ENCODE measurements at regions not wholly inside any gene's neighbourhood (a gene's known extent, or its start where the extent isn't known, plus 50 kb on each side); places are given as distances from the start of the nearest gene placed in this dataset.
A peak's percentile ranks its signal among the peaks of the same experiment; 100 is the strongest.

DNA sequence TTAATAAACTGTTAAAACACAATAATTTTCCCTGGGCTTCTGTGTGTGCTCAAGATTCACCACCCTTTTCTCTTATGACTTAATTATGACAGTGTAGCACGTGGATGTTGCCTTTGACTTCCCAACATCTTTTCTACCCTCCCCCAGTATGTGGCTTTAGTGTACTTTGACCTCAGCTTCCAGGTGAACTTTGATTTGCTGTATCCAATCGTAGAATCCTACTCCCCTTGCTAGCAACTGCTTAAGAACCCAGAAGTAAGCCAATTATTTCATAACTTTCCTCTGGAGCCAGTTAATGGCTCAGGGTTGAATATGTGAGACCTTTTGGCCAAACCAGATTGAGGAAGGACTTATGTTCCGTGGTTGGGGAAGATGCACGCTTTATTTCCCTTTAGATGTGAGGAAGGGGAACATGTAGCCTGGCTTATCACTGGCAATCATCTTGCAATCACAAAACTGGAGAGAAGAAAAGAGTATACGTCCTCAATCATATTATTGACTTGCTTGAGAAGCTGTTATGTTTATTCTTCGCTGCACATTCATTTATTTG lies 259.6 kb upstream of the ATP2B1 start:
- no peak for DNase-seq (ENCODE audit: extremely low spot score)
- CTCF ChIA-PET, result interaction anchor here (1.0 to 1.4 kb wide), 2 partner anchors 11 to 52 kb away, joined by 3 read pairs; no protein-coding TSS in a partner anchor
- POLR2A ChIA-PET, result no interaction called here
- TF ChIP-seq, protein P1, sequence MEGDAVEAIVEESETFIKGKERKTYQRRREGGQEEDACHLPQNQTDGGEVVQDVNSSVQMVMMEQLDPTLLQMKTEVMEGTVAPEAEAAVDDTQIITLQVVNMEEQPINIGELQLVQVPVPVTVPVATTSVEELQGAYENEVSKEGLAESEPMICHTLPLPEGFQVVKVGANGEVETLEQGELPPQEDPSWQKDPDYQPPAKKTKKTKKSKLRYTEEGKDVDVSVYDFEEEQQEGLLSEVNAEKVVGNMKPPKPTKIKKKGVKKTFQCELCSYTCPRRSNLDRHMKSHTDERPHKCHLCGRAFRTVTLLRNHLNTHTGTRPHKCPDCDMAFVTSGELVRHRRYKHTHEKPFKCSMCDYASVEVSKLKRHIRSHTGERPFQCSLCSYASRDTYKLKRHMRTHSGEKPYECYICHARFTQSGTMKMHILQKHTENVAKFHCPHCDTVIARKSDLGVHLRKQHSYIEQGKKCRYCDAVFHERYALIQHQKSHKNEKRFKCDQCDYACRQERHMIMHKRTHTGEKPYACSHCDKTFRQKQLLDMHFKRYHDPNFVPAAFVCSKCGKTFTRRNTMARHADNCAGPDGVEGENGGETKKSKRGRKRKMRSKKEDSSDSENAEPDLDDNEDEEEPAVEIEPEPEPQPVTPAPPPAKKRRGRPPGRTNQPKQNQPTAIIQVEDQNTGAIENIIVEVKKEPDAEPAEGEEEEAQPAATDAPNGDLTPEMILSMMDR (IDR thresholded peaks at IDR 0.05; ENCODE audit: control extremely low read depth, extremely low read depth, low read depth, missing control alignments), result no peak

DNA sequence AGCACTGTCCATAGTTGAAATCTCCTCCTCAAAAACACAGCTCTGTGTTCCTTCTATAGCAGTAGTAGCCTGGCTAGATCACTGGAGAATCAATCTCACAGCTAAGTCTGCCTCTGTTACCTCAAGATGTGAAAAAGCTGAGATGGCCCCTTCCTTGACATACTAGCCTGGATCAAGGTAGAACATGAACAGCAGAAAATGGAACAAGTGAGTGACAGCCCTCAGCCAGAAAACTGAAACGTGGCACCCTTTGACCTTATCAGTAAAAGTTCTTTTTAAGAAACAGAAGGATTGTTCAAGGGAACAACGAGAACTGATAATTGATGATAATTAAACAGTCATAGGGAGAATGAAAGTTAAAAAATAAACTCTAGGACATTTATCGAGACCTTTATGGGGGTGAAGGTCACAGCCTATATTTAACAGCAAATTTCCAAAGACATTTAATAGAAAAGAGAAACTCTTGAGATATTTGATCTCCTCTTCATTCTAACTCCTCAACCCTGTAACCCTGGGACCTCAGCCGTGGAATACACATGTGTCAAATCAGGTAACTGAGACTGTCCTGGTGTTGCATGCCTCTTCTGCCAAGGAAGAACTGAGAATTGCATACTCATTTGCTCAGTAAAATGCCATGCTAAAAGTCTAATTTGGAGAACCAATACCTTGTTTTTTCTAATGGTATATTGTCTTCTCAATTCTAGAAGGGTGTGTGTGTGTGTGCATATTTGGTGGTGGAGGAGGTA lies 258.0 kb upstream of the ATP2B1 start:
- ChIA-PET CTCF (interaction anchor here (1.1 to 1.5 kb wide), 4 partner anchors 10 to 43 kb away, joined by 3 to 6 read pairs (median 4); no protein-coding TSS in a partner anchor), POLR2A (no interaction called here)
- no peak for DNase-seq (ENCODE audit: extremely low spot score)
- TF ChIP-seq, protein P1 (IDR thresholded peaks at IDR 0.05; ENCODE audit: control extremely low read depth, extremely low read depth, low read depth, missing control alignments), result no peak

DNA sequence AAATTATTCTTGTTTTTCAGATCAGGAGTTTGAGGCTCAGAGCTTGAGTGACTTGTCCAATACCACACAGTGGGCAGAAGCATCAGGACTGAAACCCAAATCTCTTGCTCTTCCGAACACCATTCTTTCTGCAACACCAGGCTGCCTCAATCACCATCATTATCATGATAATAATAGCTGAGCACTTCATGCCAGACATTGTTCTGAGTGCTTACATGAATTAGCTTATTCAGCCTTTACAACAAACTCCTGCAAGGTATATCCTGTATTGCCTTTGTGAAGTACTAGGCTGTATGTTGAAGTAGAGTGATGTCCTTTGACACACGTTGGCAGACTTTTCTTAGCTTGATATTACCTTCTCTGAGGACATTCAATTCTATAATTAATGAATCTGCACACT lies 257.4 kb upstream of the ATP2B1 start:
- CTCF ChIA-PET, result interaction anchor here (1.1 to 1.5 kb wide), 4 partner anchors 11 to 44 kb away, joined by 3 to 6 read pairs (median 4); no protein-coding TSS in a partner anchor
- TF ChIP-seq, protein P1 (IDR thresholded peaks at IDR 0.05; ENCODE audit: control extremely low read depth, extremely low read depth, low read depth, missing control alignments), result no peak
- POLR2A ChIA-PET, result no interaction called here
- DNase-seq (ENCODE audit: extremely low spot score), result no peak

DNA sequence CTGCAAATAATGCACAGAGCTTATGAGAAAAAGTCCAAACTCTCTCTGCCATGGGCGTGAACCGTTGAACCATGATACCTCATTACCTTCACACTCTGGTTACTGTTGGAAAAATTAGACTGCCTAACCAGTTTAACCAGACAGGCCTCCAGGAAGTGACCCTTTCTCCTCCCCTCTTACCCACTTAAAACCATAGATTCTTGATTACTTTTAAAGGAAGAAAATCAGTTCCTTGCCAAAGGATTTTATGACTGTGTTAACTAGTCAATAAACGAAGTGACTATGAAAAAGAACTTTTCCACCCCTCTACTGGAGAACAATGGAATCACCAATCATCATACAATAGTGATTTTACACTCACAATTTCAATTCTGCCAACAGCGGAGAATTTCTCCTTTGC lies 254.0 kb upstream of the ATP2B1 start:
- TF ChIP-seq, protein P1 (IDR thresholded peaks at IDR 0.05; ENCODE audit: control extremely low read depth, extremely low read depth, low read depth, missing control alignments), result no peak
- ChIA-PET POLR2A (no interaction called here), CTCF (interaction anchor here (0.9 to 1.3 kb wide), 3 partner anchors 10 to 12 kb away, joined by 3 to 6 read pairs (median 5); no protein-coding TSS in a partner anchor)
- no peak for DNase-seq (ENCODE audit: extremely low spot score)

DNA sequence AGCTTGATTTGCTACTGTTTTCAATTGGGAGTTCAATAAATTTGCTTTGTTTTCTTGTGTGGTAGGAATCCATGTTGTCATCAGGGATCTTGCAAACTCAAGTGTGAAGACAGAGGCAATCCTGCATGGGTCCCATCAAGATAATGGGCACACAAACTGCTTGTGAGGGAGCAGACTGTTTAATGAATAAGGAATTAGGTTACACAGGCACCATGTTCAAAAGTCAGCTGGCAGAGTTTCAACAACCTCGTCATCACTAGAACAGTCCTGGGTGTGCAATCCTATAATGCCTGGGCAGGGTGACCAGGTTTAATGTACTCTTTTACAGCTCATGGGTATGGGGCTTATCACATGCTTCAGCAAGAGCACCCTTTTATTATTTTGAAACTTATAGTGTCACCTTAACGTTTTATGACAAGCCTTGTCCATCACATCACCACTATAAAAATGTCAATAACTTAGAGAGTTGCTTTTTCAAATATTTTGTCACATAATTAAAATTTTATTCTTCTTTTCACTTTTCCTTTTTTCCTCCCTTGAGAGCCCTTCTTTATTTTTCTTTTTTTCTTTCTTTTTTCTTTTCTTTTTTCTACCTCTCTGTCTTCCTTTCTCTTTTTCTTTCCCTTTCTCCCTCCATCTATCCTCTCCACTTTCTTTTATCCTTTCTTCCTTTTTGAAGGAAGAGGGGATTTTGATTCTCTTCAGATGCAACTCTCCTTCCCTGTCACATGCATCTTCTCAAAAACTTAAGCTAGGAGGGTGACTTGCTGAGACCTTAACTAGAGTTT lies 252.2 kb upstream of the ATP2B1 start:
- no peak for DNase-seq (ENCODE audit: extremely low spot score)
- TF ChIP-seq, protein P1 (IDR thresholded peaks at IDR 0.05; ENCODE audit: control extremely low read depth, extremely low read depth, low read depth, missing control alignments), result no peak
- POLR2A ChIA-PET, result interaction anchor here (1.1 to 1.5 kb wide), 2 partner anchors 9 to 12 kb away, joined by 4 read pairs; no protein-coding TSS in a partner anchor
- CTCF ChIA-PET, result interaction anchor here (0.6 to 2.2 kb wide), 18 partner anchors 9 to 143 kb away, joined by 3 to 9 read pairs (median 4); no protein-coding TSS in a partner anchor

DNA sequence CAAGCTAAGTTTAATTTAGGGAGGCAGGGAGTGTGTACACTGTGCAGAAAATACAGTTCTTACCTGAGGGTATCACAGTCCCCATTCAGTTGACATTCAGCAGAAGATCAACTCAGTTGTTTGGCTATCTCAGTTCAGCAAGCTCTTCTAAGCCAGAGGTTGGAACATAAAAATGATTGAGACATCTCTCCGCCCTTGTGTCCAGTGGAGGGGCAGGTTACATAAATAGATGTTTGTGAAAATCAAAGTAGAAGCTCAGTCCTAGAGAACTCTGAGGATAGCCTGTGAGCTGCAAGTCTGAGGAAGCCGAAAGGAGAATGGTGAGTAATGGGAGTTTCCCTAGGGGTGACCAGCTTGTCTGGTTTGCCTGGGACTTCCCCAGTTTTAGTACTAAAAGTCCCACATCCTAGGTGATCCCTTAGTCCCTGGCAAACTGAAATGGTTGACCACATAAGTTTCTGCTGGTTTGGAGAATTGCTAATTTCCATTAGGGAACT lies 251.4 kb upstream of the ATP2B1 start:
- DNase-seq (ENCODE audit: extremely low spot score), result peak; percentile 39
- ChIA-PET CTCF (interaction anchor here (0.8 to 2.2 kb wide), 16 partner anchors 9 to 143 kb away, joined by 3 to 9 read pairs (median 4); no protein-coding TSS in a partner anchor), POLR2A (interaction anchor here (1.1 to 1.5 kb wide), 2 partner anchors 9 to 11 kb away, joined by 4 read pairs; no protein-coding TSS in a partner anchor)
- TF ChIP-seq, protein P1 (IDR thresholded peaks at IDR 0.05; ENCODE audit: control extremely low read depth, extremely low read depth, low read depth, missing control alignments), result no peak

Data from GM10248 (cell line).